Mammary epithelial cell (primary cell): ENCODE measurements at regions not wholly inside any gene's neighbourhood (a gene's known extent, or its start where the extent isn't known, plus 50 kb on each side); places are given as distances from the start of the nearest gene placed in this dataset.

ENCODE experiments used
- CTCF ChIP-seq, 2 donors: IDR thresholded peaks in 1 of 2; conservative IDR thresholded peaks in 1 of 2; 2 replicates each; pipeline ENCODE4 v1.5.1; 2011 to 2012; ENCODE audit warnings: inconsistent platforms in 2 of 2, low read length in 2 of 2, mild to moderate bottlenecking in 2 of 2, control low read depth in 1 of 2, low read depth in 1 of 2; ENCODE audit not compliant: insufficient read depth in 1 of 2; ENCODE audit errors: extremely low read depth in 1 of 2
- EZH2 ChIP-seq: IDR thresholded peaks from 2 replicates; pipeline ENCODE4 v1.6.1; 2012; ENCODE audit warnings: low read length, inconsistent platforms, borderline replicate concordance

GRCh38 chr5:154595662-154596061, 117.6 kb upstream of the HAND1 start:
- TF ChIP-seq CTCF (conservative IDR thresholded peaks at IDR 0.05 in 1 of 2, IDR thresholded peaks at IDR 0.05 in 1 of 2; ENCODE audit: extremely low read depth in 1 of 2, insufficient read depth in 1 of 2, low read depth in 1 of 2, low read length in 2 of 2) (no peak), EZH2 (no peak)
